Chondrocyte (in vitro differentiated cells): ENCODE measurements at regions not wholly inside any gene's neighbourhood (a gene's known extent, or its start where the extent isn't known, plus 50 kb on each side); places are given as distances from the start of the nearest gene placed in this dataset.

Experiments
- DNase-seq: peaks from one replicate; pipeline ENCODE4 v3.0.0; 2021; ENCODE audit warnings: mixed read lengths, low spot score
- H3K27ac Mint-ChIP-seq: one replicate; pipeline ENCODE4 v1.8.0; 2021; ENCODE audit warnings: mild to moderate bottlenecking, moderate library complexity, mixed read lengths; ENCODE audit not compliant: unreplicated experiment
- H3K27me3 Mint-ChIP-seq: 2 replicates; pipeline ENCODE4 v1.8.0; 2021; ENCODE audit warnings: low read depth, mixed read lengths
- H3K36me3 Mint-ChIP-seq: 2 replicates; pipeline ENCODE4 v1.8.0; 2021; ENCODE audit warnings: low read depth, mixed read lengths
- H3K4me1 Mint-ChIP-seq: 2 replicates; pipeline ENCODE4 v1.8.0; 2021; ENCODE audit warnings: low read depth, mild to moderate bottlenecking, mixed read lengths
- H3K4me3 Mint-ChIP-seq: one replicate; pipeline ENCODE4 v1.8.0; 2021; ENCODE audit warnings: mild to moderate bottlenecking, moderate library complexity, mixed read lengths; ENCODE audit not compliant: unreplicated experiment
- H3K9me3 Mint-ChIP-seq: 2 replicates; pipeline ENCODE4 v1.8.0; 2021; ENCODE audit warnings: low read depth, mixed read lengths
- TF ChIP-seq, protein P1 (sequence below): fragments of 200-600 bp; sonication (generic); IDR thresholded peaks from 2 replicates; pipeline ENCODE4 v1.5.0; 2021; ENCODE audit warnings: antibody characterized with exemption, mild to moderate bottlenecking, moderate library complexity

DNA sequence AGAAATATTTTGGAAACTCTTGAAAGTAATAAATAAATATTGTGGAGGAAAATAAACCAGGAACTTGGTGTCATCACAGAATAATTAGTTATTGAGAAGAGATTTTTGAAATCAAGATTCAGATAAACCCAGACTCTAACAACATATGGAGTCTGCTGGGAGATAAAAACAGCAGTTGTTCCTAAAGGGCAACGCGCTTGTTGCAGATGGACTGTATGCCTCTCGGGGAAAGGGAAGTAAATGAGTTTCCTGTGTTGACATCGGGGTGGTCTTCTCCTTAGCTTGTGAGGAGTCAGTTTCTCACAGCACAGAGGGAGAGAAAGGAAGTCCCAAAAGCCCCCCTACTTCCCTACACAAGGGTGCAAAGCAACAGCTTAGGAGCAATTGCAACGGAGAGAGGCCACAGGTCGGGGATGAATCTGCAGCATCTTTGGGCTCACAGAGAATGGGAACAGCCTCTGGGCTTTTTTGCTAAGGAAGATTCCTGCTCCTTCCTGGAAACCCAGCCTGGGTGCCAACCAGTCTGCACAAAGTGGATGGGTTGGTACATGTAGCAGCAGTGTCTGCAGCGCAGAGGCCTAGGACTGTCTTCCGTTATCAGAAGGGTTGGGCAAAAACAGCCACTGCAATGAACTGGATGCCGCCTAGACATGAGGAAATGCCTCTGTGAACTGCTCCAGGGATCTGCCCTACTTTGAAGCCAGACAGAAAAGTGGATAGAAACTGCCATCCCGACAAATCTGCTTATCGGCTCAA lies 603.0 kb upstream of the NRSN1 start:
- Mint-ChIP-seq H3K36me3 (no peaks in the 10 kb centered on the region), H3K27ac (no peak overlapping the region), H3K4me3 (no peak overlapping the region), H3K4me1 (peaks cover 2% of the 10 kb centered on the region), H3K27me3 (no peaks in the 10 kb centered on the region), H3K9me3 (no peaks in the 10 kb centered on the region)
- TF ChIP-seq, protein P1, sequence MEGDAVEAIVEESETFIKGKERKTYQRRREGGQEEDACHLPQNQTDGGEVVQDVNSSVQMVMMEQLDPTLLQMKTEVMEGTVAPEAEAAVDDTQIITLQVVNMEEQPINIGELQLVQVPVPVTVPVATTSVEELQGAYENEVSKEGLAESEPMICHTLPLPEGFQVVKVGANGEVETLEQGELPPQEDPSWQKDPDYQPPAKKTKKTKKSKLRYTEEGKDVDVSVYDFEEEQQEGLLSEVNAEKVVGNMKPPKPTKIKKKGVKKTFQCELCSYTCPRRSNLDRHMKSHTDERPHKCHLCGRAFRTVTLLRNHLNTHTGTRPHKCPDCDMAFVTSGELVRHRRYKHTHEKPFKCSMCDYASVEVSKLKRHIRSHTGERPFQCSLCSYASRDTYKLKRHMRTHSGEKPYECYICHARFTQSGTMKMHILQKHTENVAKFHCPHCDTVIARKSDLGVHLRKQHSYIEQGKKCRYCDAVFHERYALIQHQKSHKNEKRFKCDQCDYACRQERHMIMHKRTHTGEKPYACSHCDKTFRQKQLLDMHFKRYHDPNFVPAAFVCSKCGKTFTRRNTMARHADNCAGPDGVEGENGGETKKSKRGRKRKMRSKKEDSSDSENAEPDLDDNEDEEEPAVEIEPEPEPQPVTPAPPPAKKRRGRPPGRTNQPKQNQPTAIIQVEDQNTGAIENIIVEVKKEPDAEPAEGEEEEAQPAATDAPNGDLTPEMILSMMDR = no peak
- no peak for DNase-seq

DNA sequence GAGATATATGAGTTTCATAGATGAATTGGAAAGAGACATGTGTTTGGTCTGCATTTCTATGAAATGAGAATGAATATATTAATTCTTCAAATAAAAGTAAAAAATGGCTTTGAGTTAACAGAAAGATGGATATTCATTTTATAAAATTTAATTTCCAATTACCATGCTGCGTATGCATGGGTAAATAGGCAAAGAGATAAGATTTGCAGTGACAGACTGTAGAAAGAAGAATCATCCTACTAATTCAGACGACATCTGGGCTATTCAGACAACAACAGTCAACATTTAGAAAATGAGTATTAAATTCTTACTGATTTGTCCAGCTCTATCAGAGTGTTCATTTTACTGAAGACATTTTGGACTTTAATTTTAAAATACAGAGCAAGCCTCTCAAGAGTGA lies 602.2 kb upstream of the NRSN1 start:
- Mint-ChIP-seq H3K27ac (no peak overlapping the region), H3K4me3 (no peak overlapping the region), H3K27me3 (no peaks in the 10 kb centered on the region), H3K4me1 (peaks cover 2% of the 10 kb centered on the region), H3K36me3 (no peaks in the 10 kb centered on the region), H3K9me3 (peaks cover under 1% of the 10 kb centered on the region)
- TF ChIP-seq, protein P1 = no peak
- no peak for DNase-seq

DNA sequence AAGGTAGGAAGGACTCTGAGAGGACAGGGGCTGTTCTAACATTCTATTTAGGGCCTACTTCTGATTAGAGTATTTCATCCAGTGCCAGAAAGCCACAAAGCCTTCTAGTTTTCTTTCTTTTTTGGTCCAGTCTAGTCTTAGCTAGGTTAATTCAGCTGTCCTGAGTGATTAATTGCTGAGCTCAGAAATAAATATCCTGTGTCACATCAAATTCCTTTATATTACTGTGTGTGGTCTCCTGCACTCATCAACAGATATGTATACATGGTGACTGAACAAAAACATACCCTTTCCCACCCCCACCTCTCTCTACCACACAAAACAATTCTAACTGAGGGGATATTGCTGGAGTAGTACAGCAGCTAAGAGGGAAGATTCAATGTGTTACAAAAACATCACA lies 601.5 kb upstream of the NRSN1 start:
- no peak overlapping the region for H3K27ac Mint-ChIP-seq
- DNase-seq = no peak
- H3K4me1 Mint-ChIP-seq = peaks cover 2% of the 10 kb centered on the region
- TF ChIP-seq, protein P1 = no peak
- H3K4me3 Mint-ChIP-seq = no peak overlapping the region
- no peaks in the 10 kb centered on the region for H3K36me3 Mint-ChIP-seq
- H3K27me3 Mint-ChIP-seq = no peaks in the 10 kb centered on the region
- H3K9me3 Mint-ChIP-seq = peaks cover 4% of the 10 kb centered on the region

DNA sequence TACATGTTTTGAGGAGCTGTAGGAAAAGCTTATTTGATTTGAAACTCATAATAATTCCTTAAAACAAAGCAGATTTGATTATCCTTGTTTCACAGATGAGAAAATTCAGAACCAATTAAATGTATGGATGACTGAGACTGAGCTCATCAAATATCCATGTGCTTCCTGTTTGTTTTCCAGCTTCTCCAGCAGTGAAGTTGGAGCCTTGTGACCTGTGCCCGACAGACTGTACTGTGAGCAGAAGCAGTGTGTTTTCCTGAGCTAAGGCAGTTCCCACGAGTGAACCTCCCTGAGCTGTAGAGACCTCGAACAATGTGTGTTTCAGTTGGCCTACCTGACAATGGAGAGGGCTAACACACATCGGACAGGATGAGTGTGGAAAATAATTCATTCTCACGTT lies 599.5 kb upstream of the NRSN1 start:
- Mint-ChIP-seq H3K27me3 (no peaks in the 10 kb centered on the region), H3K36me3 (no peaks in the 10 kb centered on the region), H3K4me1 (peaks cover 2% of the 10 kb centered on the region), H3K4me3 (no peak overlapping the region), H3K27ac (no peak overlapping the region), H3K9me3 (peaks cover 7% of the 10 kb centered on the region)
- TF ChIP-seq, protein P1 = no peak
- DNase-seq = no peak

DNA sequence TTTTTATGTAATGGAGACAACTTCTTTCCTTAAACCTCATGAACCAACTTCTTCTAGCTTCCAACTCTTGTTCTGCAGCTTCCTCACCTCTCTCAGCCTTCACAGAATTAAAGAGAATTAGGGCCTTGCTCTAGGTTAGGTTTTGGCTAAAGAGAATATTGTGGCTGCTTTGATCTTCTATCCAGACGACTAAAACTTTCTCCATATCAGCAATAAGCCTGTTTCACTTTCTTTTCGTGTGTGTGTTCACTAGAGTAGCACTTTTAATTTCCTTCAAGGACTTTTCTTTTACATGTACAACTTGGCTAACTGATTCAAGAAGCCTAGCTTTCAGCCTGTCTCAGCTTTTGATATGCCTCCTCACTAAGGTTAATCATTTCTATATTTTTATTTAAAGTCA lies 596.1 kb upstream of the NRSN1 start:
- Mint-ChIP-seq H3K27ac (no peak overlapping the region), H3K9me3 (peaks cover 7% of the 10 kb centered on the region), H3K4me1 (peaks cover 9% of the 10 kb centered on the region), H3K4me3 (no peak overlapping the region), H3K27me3 (no peaks in the 10 kb centered on the region), H3K36me3 (no peaks in the 10 kb centered on the region)
- DNase-seq = no peak
- TF ChIP-seq, protein P1 = no peak
